DOHH2 (cell line): ENCODE measurements at regions not wholly inside any gene's neighbourhood (a gene's known extent, or its start where the extent isn't known, plus 50 kb on each side); places are given as distances from the start of the nearest gene placed in this dataset.

Experiments
- H3F3A ChIP-seq: fragments of 200-600 bp; sonication (generic), shearing (Covaris generic); 2 replicates; pipeline ENCODE4 v1.6.0; 2016; ENCODE audit warnings: antibody characterized with exemption, mild to moderate bottlenecking; ENCODE audit not compliant: control insufficient read depth, insufficient read depth
- H3K27ac ChIP-seq: fragments of 200-600 bp; sonication (generic); 2 replicates; pipeline ENCODE4 v1.5.1; 2014; ENCODE audit warnings: low read depth, mild to moderate bottlenecking, low read length, moderate library complexity
- H3K27me3 ChIP-seq: fragments of 200-600 bp; sonication (generic); 2 replicates; pipeline ENCODE4 v1.6.1; 2014; ENCODE audit warnings: mild to moderate bottlenecking, low read length, mixed read lengths; ENCODE audit not compliant: control insufficient read depth
- H3K36me3 ChIP-seq: fragments of 200-600 bp; sonication (generic); 2 replicates; pipeline ENCODE4 v1.6.1; 2014; ENCODE audit warnings: mild to moderate bottlenecking, low read length, moderate library complexity, mixed read lengths; ENCODE audit not compliant: control insufficient read depth
- H3K4me1 ChIP-seq: fragments of 200-600 bp; sonication (generic); 2 replicates; pipeline ENCODE4 v1.6.1; 2014; ENCODE audit warnings: mild to moderate bottlenecking, low read length, mixed read lengths; ENCODE audit not compliant: control insufficient read depth
- H3K4me2 ChIP-seq: fragments of 200-600 bp; sonication (generic); 2 replicates; pipeline ENCODE4 v1.6.0; 2014; ENCODE audit warnings: mild to moderate bottlenecking, low read length, moderate library complexity
- H3K4me3 ChIP-seq: fragments of 200-600 bp; sonication (generic); 2 replicates; pipeline ENCODE4 v1.5.1; 2014; ENCODE audit warnings: mild to moderate bottlenecking, low read length, mixed read lengths
- H3K79me2 ChIP-seq: fragments of 200-600 bp; sonication (generic); 2 replicates; pipeline ENCODE4 v1.6.1; 2014; ENCODE audit warnings: mild to moderate bottlenecking, low read length, mixed read lengths; ENCODE audit not compliant: control insufficient read depth
- H3K9me2 ChIP-seq: fragments of 200-600 bp; sonication (generic); replicated peaks from 2 replicates; pipeline ENCODE4 v1.6.1; 2014; ENCODE audit warnings: mild to moderate bottlenecking, low read length, mixed read lengths; ENCODE audit not compliant: control insufficient read depth
- H3K9me3 ChIP-seq: fragments of 200-600 bp; sonication (generic); 2 replicates; pipeline ENCODE4 v1.6.1; 2014; ENCODE audit warnings: antibody characterized with exemption, low read length, mixed read lengths; ENCODE audit not compliant: control insufficient read depth, insufficient read depth
- H4K20me1 ChIP-seq: fragments of 200-600 bp; sonication (generic); 2 replicates; pipeline ENCODE4 v1.6.0; 2014; ENCODE audit warnings: low read depth, mild to moderate bottlenecking, antibody characterized with exemption, low read length, moderate library complexity; ENCODE audit not compliant: control insufficient read depth, insufficient read depth
- CTCF ChIP-seq: fragments of 200-600 bp; sonication (generic); IDR thresholded peaks from one replicate; pipeline ENCODE4 v1.5.1; 2014; ENCODE audit warnings: antibody characterized with exemption, mild to moderate bottlenecking, low read depth, low read length; ENCODE audit not compliant: poor library complexity, severe bottlenecking
- EZH2phosphoT487 ChIP-seq: fragments of 200-600 bp; sonication (generic); IDR thresholded peaks from 2 replicates; pipeline ENCODE4 v1.6.1; 2017; ENCODE audit warnings: borderline replicate concordance, mild to moderate bottlenecking, antibody characterized with exemption, low read length, moderate library complexity, mixed read lengths

GRCh38 chr1:219993554-219994433 lies 52.5 kb downstream of the EPRS1 start:
- peaks cover 73% of the 10 kb centered on the region for H3K36me3 ChIP-seq
- H3K4me3 ChIP-seq: no peak overlapping the region
- no peak overlapping the region for H3K27ac ChIP-seq
- H3K9me2 ChIP-seq: no peaks in the 10 kb centered on the region
- H3K79me2 ChIP-seq: peaks cover 2% of the 10 kb centered on the region; the same call in 1 of the 2 replicates
- no peaks in the 10 kb centered on the region for H3K9me3 ChIP-seq
- no peak overlapping the region for H3K4me2 ChIP-seq
- H4K20me1 ChIP-seq: no peaks in the 10 kb centered on the region
- TF ChIP-seq EZH2phosphoT487 (no peak), CTCF (no peak)
- H3K27me3 ChIP-seq: no peaks in the 10 kb centered on the region
- no peaks in the 10 kb centered on the region; the same call in 1 of the 2 replicates for H3F3A ChIP-seq
- H3K4me1 ChIP-seq: peaks cover 12% of the 10 kb centered on the region

- Histone ChIP-seq H3K4me3 (no peak overlapping the region), H3K4me2 (no peak overlapping the region), H3K36me3 (peaks cover 75% of the 10 kb centered on the region)
Observed at GRCh38 chr1:219991919-219992318, 54.4 kb downstream of the EPRS1 start.

GRCh38 chr1:219991511-219991810 lies 54.8 kb downstream of the EPRS1 start:
- TF ChIP-seq CTCF: no peak

More at GRCh38 chr1:219991919-219992318, 54.4 kb downstream of the EPRS1 start:
- Histone ChIP-seq H3K27ac (no peak overlapping the region), H3K9me3 (no peaks in the 10 kb centered on the region), H3F3A (no peaks in the 10 kb centered on the region; the same call in 1 of the 2 replicates), H3K27me3 (no peaks in the 10 kb centered on the region), H3K79me2 (peaks cover 2% of the 10 kb centered on the region; the same call in 1 of the 2 replicates), H3K4me1 (peaks cover 27% of the 10 kb centered on the region), H4K20me1 (no peaks in the 10 kb centered on the region), H3K9me2 (no peaks in the 10 kb centered on the region)
- TF ChIP-seq CTCF (no peak), EZH2phosphoT487 (no peak)

More at GRCh38 chr1:219991511-219991810, 54.8 kb downstream of the EPRS1 start:
- no peak overlapping the region for H3K27ac ChIP-seq
- peaks cover 2% of the 10 kb centered on the region; the same call in 1 of the 2 replicates for H3K79me2 ChIP-seq
- peaks cover 75% of the 10 kb centered on the region for H3K36me3 ChIP-seq
- H3K9me2 ChIP-seq: no peaks in the 10 kb centered on the region
- no peaks in the 10 kb centered on the region for H3K9me3 ChIP-seq
- H3F3A ChIP-seq: no peaks in the 10 kb centered on the region; the same call in 1 of the 2 replicates
- no peaks in the 10 kb centered on the region for H4K20me1 ChIP-seq
- no peak overlapping the region for H3K4me3 ChIP-seq
- H3K4me2 ChIP-seq: no peak overlapping the region
- peaks cover 32% of the 10 kb centered on the region for H3K4me1 ChIP-seq
- H3K27me3 ChIP-seq: no peaks in the 10 kb centered on the region
